ENCODE measurements at regions not wholly inside any gene's neighbourhood (a gene's known extent, or its start where the extent isn't known, plus 50 kb on each side); places are given as distances from the start of the nearest gene placed in this dataset.

DNA sequence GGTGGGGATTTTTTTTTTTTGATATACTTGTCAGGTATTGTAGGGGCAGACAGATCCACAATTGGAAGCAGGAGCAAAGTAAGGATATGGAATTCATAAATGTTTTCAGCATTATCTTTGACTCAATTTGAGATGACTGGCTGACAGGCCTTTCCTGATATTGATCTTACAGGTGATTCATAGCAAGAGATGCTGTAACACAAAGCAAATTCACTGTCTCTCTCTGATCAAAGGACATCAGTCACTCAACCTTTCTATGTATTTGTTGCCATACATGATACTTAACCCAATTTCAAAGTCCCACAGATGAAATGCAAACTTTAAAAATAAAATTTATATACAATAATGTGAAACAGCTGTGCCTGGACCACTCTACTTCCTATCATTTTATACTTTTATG is 1506.9 kb downstream of the AACS start:
- TF ChIP-seq, protein P1, sequence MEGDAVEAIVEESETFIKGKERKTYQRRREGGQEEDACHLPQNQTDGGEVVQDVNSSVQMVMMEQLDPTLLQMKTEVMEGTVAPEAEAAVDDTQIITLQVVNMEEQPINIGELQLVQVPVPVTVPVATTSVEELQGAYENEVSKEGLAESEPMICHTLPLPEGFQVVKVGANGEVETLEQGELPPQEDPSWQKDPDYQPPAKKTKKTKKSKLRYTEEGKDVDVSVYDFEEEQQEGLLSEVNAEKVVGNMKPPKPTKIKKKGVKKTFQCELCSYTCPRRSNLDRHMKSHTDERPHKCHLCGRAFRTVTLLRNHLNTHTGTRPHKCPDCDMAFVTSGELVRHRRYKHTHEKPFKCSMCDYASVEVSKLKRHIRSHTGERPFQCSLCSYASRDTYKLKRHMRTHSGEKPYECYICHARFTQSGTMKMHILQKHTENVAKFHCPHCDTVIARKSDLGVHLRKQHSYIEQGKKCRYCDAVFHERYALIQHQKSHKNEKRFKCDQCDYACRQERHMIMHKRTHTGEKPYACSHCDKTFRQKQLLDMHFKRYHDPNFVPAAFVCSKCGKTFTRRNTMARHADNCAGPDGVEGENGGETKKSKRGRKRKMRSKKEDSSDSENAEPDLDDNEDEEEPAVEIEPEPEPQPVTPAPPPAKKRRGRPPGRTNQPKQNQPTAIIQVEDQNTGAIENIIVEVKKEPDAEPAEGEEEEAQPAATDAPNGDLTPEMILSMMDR (IDR thresholded peaks at IDR 0.05; ENCODE audit: poor library complexity, severe bottlenecking) = no peak
- TF ChIP-seq, protein P2, sequence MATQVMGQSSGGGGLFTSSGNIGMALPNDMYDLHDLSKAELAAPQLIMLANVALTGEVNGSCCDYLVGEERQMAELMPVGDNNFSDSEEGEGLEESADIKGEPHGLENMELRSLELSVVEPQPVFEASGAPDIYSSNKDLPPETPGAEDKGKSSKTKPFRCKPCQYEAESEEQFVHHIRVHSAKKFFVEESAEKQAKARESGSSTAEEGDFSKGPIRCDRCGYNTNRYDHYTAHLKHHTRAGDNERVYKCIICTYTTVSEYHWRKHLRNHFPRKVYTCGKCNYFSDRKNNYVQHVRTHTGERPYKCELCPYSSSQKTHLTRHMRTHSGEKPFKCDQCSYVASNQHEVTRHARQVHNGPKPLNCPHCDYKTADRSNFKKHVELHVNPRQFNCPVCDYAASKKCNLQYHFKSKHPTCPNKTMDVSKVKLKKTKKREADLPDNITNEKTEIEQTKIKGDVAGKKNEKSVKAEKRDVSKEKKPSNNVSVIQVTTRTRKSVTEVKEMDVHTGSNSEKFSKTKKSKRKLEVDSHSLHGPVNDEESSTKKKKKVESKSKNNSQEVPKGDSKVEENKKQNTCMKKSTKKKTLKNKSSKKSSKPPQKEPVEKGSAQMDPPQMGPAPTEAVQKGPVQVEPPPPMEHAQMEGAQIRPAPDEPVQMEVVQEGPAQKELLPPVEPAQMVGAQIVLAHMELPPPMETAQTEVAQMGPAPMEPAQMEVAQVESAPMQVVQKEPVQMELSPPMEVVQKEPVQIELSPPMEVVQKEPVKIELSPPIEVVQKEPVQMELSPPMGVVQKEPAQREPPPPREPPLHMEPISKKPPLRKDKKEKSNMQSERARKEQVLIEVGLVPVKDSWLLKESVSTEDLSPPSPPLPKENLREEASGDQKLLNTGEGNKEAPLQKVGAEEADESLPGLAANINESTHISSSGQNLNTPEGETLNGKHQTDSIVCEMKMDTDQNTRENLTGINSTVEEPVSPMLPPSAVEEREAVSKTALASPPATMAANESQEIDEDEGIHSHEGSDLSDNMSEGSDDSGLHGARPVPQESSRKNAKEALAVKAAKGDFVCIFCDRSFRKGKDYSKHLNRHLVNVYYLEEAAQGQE (IDR thresholded peaks at IDR 0.05; ENCODE audit: borderline replicate concordance) = no peak
- no peak for TF ChIP-seq MXI1 (conservative IDR thresholded peaks at IDR 0.05; ENCODE audit: poor library complexity, severe bottlenecking)
- no peak for TF ChIP-seq EP300 (conservative IDR thresholded peaks at IDR 0.05; ENCODE audit: poor library complexity, severe bottlenecking)
- TF ChIP-seq POLR2AphosphoS5 (IDR thresholded peaks at IDR 0.05) = no peak
- no peak for TF ChIP-seq EZH2 (IDR thresholded peaks at IDR 0.05; ENCODE audit: borderline replicate concordance, insufficient read depth, low read length, poor library complexity, severe bottlenecking)
- TF ChIP-seq TAF1 (IDR thresholded peaks at IDR 0.05; ENCODE audit: low read depth) = no peak
- no peak for TF ChIP-seq RAD21 (conservative IDR thresholded peaks at IDR 0.05)
